ENCODE measurements at regions not wholly inside any gene's neighbourhood (a gene's known extent, or its start where the extent isn't known, plus 50 kb on each side); places are given as distances from the start of the nearest gene placed in this dataset.

DNA sequence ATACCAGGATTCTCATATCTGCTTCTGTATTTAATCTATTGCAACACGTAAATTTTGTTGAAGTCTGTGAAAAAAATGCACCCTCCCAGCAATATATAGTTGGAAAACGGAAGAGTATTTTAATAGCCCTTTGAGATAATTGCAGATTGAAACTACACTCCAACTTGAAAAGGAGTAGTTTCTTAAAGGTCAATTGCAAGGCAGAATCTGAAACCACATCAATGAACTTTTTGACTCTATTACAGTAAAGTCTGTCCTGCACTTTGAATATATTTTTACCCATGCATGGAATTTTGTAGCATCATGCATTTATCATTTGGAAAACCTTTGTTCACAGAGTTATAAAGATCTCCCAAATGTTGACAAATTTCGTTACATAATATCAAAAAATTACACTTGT lies 311.6 kb upstream of the NREP start:
- TF ChIP-seq, protein P1, sequence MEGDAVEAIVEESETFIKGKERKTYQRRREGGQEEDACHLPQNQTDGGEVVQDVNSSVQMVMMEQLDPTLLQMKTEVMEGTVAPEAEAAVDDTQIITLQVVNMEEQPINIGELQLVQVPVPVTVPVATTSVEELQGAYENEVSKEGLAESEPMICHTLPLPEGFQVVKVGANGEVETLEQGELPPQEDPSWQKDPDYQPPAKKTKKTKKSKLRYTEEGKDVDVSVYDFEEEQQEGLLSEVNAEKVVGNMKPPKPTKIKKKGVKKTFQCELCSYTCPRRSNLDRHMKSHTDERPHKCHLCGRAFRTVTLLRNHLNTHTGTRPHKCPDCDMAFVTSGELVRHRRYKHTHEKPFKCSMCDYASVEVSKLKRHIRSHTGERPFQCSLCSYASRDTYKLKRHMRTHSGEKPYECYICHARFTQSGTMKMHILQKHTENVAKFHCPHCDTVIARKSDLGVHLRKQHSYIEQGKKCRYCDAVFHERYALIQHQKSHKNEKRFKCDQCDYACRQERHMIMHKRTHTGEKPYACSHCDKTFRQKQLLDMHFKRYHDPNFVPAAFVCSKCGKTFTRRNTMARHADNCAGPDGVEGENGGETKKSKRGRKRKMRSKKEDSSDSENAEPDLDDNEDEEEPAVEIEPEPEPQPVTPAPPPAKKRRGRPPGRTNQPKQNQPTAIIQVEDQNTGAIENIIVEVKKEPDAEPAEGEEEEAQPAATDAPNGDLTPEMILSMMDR (conservative IDR thresholded peaks at IDR 0.05) = no peak
- no peak for TF ChIP-seq EZH2 (IDR thresholded peaks at IDR 0.05; ENCODE audit: low read depth)
